ENCODE measurements at regions not wholly inside any gene's neighbourhood (a gene's known extent, or its start where the extent isn't known, plus 50 kb on each side); places are given as distances from the start of the nearest gene placed in this dataset.

GRCh38 chr9:108325406-108325805, 530.4 kb downstream of the ACTL7B start:
- TF ChIP-seq CTCF (IDR thresholded peaks at IDR 0.05) (no peak), POLR2A (IDR thresholded peaks at IDR 0.05) (no peak)
- Histone ChIP-seq H3K9me3 (peaks cover 0 to 12% (median 10%) of the 10 kb centered on the region in 3 donors), H3K27ac (no peak overlapping the region), H3K27me3 (no peaks in the 10 kb centered on the region), H3K4me1 (no peaks in the 10 kb centered on the region), H3K4me3 (no peak overlapping the region), H3K36me3 (no peaks in the 10 kb centered on the region)
- DNase-seq, result no peak
- intact Hi-C loops (cut with DNase I), result no loop called here
- 75 to 100% methylated on average over 1 of the region's 1 CpG for WGBS, 2 donors

- DNase-seq, result no peak
- TF ChIP-seq POLR2A (IDR thresholded peaks at IDR 0.05), result no peak
- no peak for TF ChIP-seq CTCF (IDR thresholded peaks at IDR 0.05)
- Histone ChIP-seq H3K27ac (no peak overlapping the region), H3K27me3 (no peaks in the 10 kb centered on the region), H3K9me3 (peaks cover 0 to 11% (median 10%) of the 10 kb centered on the region in 3 donors), H3K4me3 (no peak overlapping the region), H3K4me1 (no peaks in the 10 kb centered on the region), H3K36me3 (no peaks in the 10 kb centered on the region)
- WGBS, 2 donors, result 35 to 41% methylated on average over 3 of the region's 3 CpGs
- intact Hi-C loops (cut with DNase I), result no loop called here
Measured at GRCh38 chr9:108323615-108324014, 532.2 kb downstream of the ACTL7B start.

- intact Hi-C loops (cut with DNase I), result no loop called here
- H3K9me3 ChIP-seq, result peaks cover 0 to 1% (median under 1%) of the 10 kb centered on the region in 3 donors
- no peak overlapping the region for H3K4me3 ChIP-seq
- no peak overlapping the region for H3K27ac ChIP-seq
- no peaks in the 10 kb centered on the region for H3K36me3 ChIP-seq
- 53 to 82% methylated on average over 1 of the region's 1 CpG for WGBS, 2 donors
- H3K4me1 ChIP-seq, result no peaks in the 10 kb centered on the region
- TF ChIP-seq CTCF (IDR thresholded peaks at IDR 0.05) (no peak), POLR2A (IDR thresholded peaks at IDR 0.05) (no peak)
- no peaks in the 10 kb centered on the region for H3K27me3 ChIP-seq
- DNase-seq, result no peak
Measured at GRCh38 chr9:108322326-108323098, 533.3 kb downstream of the ACTL7B start.

- no peak for TF ChIP-seq POLR2A (IDR thresholded peaks at IDR 0.05)
- Histone ChIP-seq H3K4me3 (no peak overlapping the region), H3K36me3 (no peaks in the 10 kb centered on the region), H3K9me3 (no peaks in the 10 kb centered on the region), H3K4me1 (peaks cover 0 to 9% (median 0%) of the 10 kb centered on the region in 3 donors), H3K27ac (no peak overlapping the region), H3K27me3 (no peaks in the 10 kb centered on the region)
- intact Hi-C loops (cut with DNase I), result no loop called here
- no peak for DNase-seq
Measured at GRCh38 chr9:108316630-108317029, 539.2 kb downstream of the ACTL7B start.

GRCh38 chr9:108316066-108316465, 539.7 kb downstream of the ACTL7B start:
- H3K27ac ChIP-seq, result no peak overlapping the region
- no peaks in the 10 kb centered on the region for H3K27me3 ChIP-seq
- intact Hi-C loops (cut with DNase I), result no loop called here
- DNase-seq, result no peak
- H3K4me3 ChIP-seq, result no peak overlapping the region
- 72 to 84% methylated on average over 4 of the region's 4 CpGs for WGBS, 2 donors
- TF ChIP-seq CTCF (IDR thresholded peaks at IDR 0.05), result no peak
- no peaks in the 10 kb centered on the region for H3K36me3 ChIP-seq
- peaks cover 0 to 9% (median 0%) of the 10 kb centered on the region in 3 donors for H3K4me1 ChIP-seq
- H3K9me3 ChIP-seq, result no peaks in the 10 kb centered on the region
